ENCODE measurements at regions not wholly inside any gene's neighbourhood (a gene's known extent, or its start where the extent isn't known, plus 50 kb on each side); places are given as distances from the start of the nearest gene placed in this dataset.

- intact Hi-C loops (cut with micrococcal nuclease) = no loop called here
- H3K9me3 ChIP-seq (replicated peaks; ENCODE audit: control insufficient read depth, insufficient read depth, low read length) = no peaks in the 10 kb centered on the region
- no peaks in the 10 kb centered on the region for H3K27me3 ChIP-seq (ENCODE audit: control insufficient read depth in 2 of 2, insufficient read depth in 2 of 2, low read length in 2 of 2)
- no peaks in the 10 kb centered on the region for H3K9me1 ChIP-seq (replicated peaks; ENCODE audit: control insufficient read depth, extremely low read depth, insufficient read depth, low read length)
- CTCF ChIA-PET = no interaction called here
- H3K9ac ChIP-seq (replicated peaks; ENCODE audit: extremely low read depth, insufficient read depth, low read length) = no peak overlapping the region
- POLR2A ChIA-PET = no interaction called here
- FAIRE-seq (no peak), DNase-seq (ENCODE audit: low read depth, low spot score) (no peak)
- H3K36me3 ChIP-seq (ENCODE audit: control insufficient read depth in 2 of 2, extremely low read depth in 1 of 2, insufficient read depth in 2 of 2, low read length in 2 of 2) = no peaks in the 10 kb centered on the region
- peaks cover 13% of the 10 kb centered on the region for H3K4me1 ChIP-seq (ENCODE audit: control insufficient read depth, extremely low read depth, insufficient read depth, low read length)
- H3K79me2 ChIP-seq (ENCODE audit: control insufficient read depth, insufficient read depth, low read length) = no peaks in the 10 kb centered on the region
- H4K20me1 ChIP-seq (replicated peaks; ENCODE audit: control insufficient read depth, extremely low read depth, insufficient read depth, low read length) = no peaks in the 10 kb centered on the region
- TF ChIP-seq EZH2 (IDR thresholded peaks at IDR 0.05; ENCODE audit: borderline replicate concordance, low read depth, low read length, severe bottlenecking) (no peak), POLR2AphosphoS5 (IDR thresholded peaks at IDR 0.05; ENCODE audit: insufficient read depth, low read depth, low read length) (no peak), FOS (IDR thresholded peaks at IDR 0.05; ENCODE audit: borderline replicate concordance, insufficient read depth, low read length) (no peak), JUN (IDR thresholded peaks at IDR 0.05; ENCODE audit: borderline replicate concordance, insufficient read depth, insufficient read length, low read depth) (no peak), POLR2A (IDR thresholded peaks at IDR 0.05; ENCODE audit: low read depth, low read length) (no peak), MAX (IDR thresholded peaks at IDR 0.05; ENCODE audit: insufficient read depth, insufficient read length) (no peak), GATA2 (IDR thresholded peaks at IDR 0.05; ENCODE audit: insufficient read depth, insufficient read length, low read depth, low read length) (no peak), CTCF (IDR thresholded peaks at IDR 0.05; ENCODE audit: extremely low read depth in 1 of 2, insufficient read depth in 1 of 2, low read depth in 1 of 2, low read length in 2 of 2) (no peak), MYC (IDR thresholded peaks at IDR 0.05; ENCODE audit: low read depth, low read length) (no peak)
- H2AFZ ChIP-seq (ENCODE audit: low read depth, low read length) = no peak overlapping the region
- dilution Hi-C loops (cut with MboI; ENCODE audit: extremely low pct_ligation_motif_present, low sequenced_read_pairs) = no loop called here
- H3K4me3 ChIP-seq (replicated peaks in 1 of 3; ENCODE audit: insufficient read depth in 1 of 3, low read depth in 1 of 3, low read length in 3 of 3) = no peak overlapping the region
- BruUV-seq (replicated peaks) = no TSS peak
- no peak overlapping the region for H3K27ac ChIP-seq (ENCODE audit: insufficient read depth, low read depth, low read length)
- H3K4me2 ChIP-seq (ENCODE audit: insufficient read depth, low read length) = no peak overlapping the region
These were observed 151.7 kb upstream of the NEGR1 start for GRCh38 chr1:72434070-72434469.

All from endothelial cell of umbilical vein (primary cell).